Gastroesophageal sphincter (tissue), 4 donors: ENCODE measurements at regions not wholly inside any gene's neighbourhood (a gene's known extent, or its start where the extent isn't known, plus 50 kb on each side); places are given as distances from the start of the nearest gene placed in this dataset.

ENCODE experiments used
- ATAC-seq: fragments of 150-250 bp; one replicate; pipeline ENCODE4 v1.9.1; 2016; ENCODE audit warnings: mild to moderate bottlenecking, moderate library complexity
- H3K27ac ChIP-seq, 4 donors: fragments of 200-600 bp; sonication (generic) in 3 of 4; 1 replicate in 3 of 4; 2 replicates in 1 of 4; pipeline ENCODE4 v1.5.1; 2016 to 2019
- H3K27me3 ChIP-seq: fragments of 200-600 bp; sonication (generic); one replicate; pipeline ENCODE4 v1.5.1; 2019
- H3K36me3 ChIP-seq, 2 donors: fragments of 200-600 bp; sonication (generic); one replicate each; pipeline ENCODE4 v1.5.1; 2019; ENCODE audit warnings: control low read depth in 1 of 2
- H3K4me1 ChIP-seq, 3 donors: fragments of 200-600 bp; sonication (generic); 1 replicate in 2 of 3; 2 replicates in 1 of 3; pipeline ENCODE4 v1.5.1; 2016 to 2019; ENCODE audit warnings: control low read depth in 2 of 3
- H3K4me3 ChIP-seq, 2 donors: fragments of 200-600 bp; sonication (generic); one replicate each; pipeline ENCODE4 v1.5.1; 2019; ENCODE audit warnings: mild to moderate bottlenecking in 1 of 2, moderate library complexity in 1 of 2
- H3K9me3 ChIP-seq, 3 donors: fragments of 200-600 bp; sonication (generic); one replicate each; pipeline ENCODE4 v1.5.1; 2017 to 2019; ENCODE audit warnings: control low read depth in 2 of 3
- CTCF ChIP-seq, 4 experiments: fragments of 200-600 bp in 2 of 4; fragments of 450-650 bp in 2 of 4; sonication (generic) in 1 of 4; IDR thresholded peaks; one replicate each; pipeline ENCODE4 v1.5.1; 2017 to 2019; ENCODE audit warnings: antibody characterized with exemption in 4 of 4, mild to moderate bottlenecking in 2 of 4, moderate library complexity in 2 of 4
- EP300 ChIP-seq: sonication (generic); formaldehyde crosslinking; IDR thresholded peaks from one replicate; pipeline ENCODE4 v1.6.1; 2017; ENCODE audit warnings: antibody characterized with exemption, mild to moderate bottlenecking
- POLR2A ChIP-seq, 2 donors: fragments of 450-650 bp; IDR thresholded peaks; one replicate each; pipeline ENCODE4 v1.6.1; 2017; ENCODE audit warnings: antibody characterized with exemption in 2 of 2, mild to moderate bottlenecking in 2 of 2, moderate library complexity in 1 of 2
- POLR2AphosphoS5 ChIP-seq: sonication (generic); formaldehyde crosslinking; IDR thresholded peaks from one replicate; pipeline ENCODE4 v1.6.1; 2017; ENCODE audit warnings: antibody characterized with exemption
- WGBS, 2 donors: methylation state at CpG; one replicate each; pipeline ENCODE4 v1.1.5; 2018; ENCODE audit warnings: low coverage in 1 of 2; 5-methylcytosine and 5-hydroxymethylcytosine counted together

- 83 to 85% methylated on average over 5 of the region's 5 CpGs for WGBS, 2 donors
- TF ChIP-seq CTCF (IDR thresholded peaks at IDR 0.05) (no peak), EP300 (no peak), POLR2AphosphoS5 (no peak), POLR2A (IDR thresholded peaks at IDR 0.05) (no peak)
- H3K27me3 ChIP-seq = no peaks in the 10 kb centered on the region
Observed at GRCh38 chr2:106304612-106305184, 110.6 kb upstream of the UXS1 start.

GRCh38 chr2:106299696-106300095 lies 105.6 kb upstream of the UXS1 start:
- Histone ChIP-seq H3K4me1 (no peaks in the 10 kb centered on the region), H3K9me3 (no peaks in the 10 kb centered on the region), H3K27me3 (no peaks in the 10 kb centered on the region), H3K36me3 (no peaks in the 10 kb centered on the region), H3K4me3 (no peak overlapping the region), H3K27ac (no peak overlapping the region)
- ATAC-seq = no peak
- no peak for TF ChIP-seq EP300
- TF ChIP-seq POLR2AphosphoS5 = no peak
- TF ChIP-seq CTCF (IDR thresholded peaks at IDR 0.05) = no peak
- TF ChIP-seq POLR2A (IDR thresholded peaks at IDR 0.05) = no peak
- 47 to 83% methylated on average over 2 of the region's 2 CpGs for WGBS, 2 donors

More at GRCh38 chr2:106304612-106305184, 110.6 kb upstream of the UXS1 start:
- no peak overlapping the region for H3K4me3 ChIP-seq
- no peaks in the 10 kb centered on the region for H3K36me3 ChIP-seq
- H3K4me1 ChIP-seq = no peaks in the 10 kb centered on the region
- no peaks in the 10 kb centered on the region for H3K9me3 ChIP-seq
- no peak for ATAC-seq
- H3K27ac ChIP-seq = no peak overlapping the region

- Histone ChIP-seq H3K4me3 (no peak overlapping the region), H3K4me1 (no peaks in the 10 kb centered on the region), H3K27ac (no peak overlapping the region), H3K36me3 (no peaks in the 10 kb centered on the region), H3K9me3 (no peaks in the 10 kb centered on the region), H3K27me3 (no peaks in the 10 kb centered on the region)
- ATAC-seq = no peak
- 86 to 93% methylated on average over 3 to 4 of the region's 8 CpGs for WGBS, 2 donors
- TF ChIP-seq POLR2A (IDR thresholded peaks at IDR 0.05) (no peak), CTCF (IDR thresholded peaks at IDR 0.05) (no peak), POLR2AphosphoS5 (no peak), EP300 (no peak)
Observed at GRCh38 chr2:106296182-106296815, 102.2 kb upstream of the UXS1 start.

DNA sequence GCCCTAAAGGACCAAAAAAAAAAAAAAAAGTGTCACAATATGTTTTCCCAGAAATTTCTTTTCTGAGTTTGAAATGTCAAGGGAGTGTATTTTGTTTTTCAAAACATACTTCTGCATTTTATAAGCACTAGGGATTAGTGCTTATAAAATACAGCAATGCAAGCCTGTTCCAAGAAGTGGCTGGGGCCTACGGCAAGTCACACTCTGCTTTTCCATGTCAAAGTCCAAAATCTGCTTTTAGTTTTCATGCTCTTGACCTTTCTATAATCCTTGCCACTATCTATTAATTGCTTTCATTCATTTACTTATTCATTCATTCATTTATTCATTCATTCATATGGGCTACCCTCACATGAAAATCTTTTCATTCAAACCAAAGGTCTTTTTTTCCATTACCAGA lies 100.1 kb upstream of the UXS1 start:
- Histone ChIP-seq H3K4me3 (no peak overlapping the region), H3K4me1 (no peaks in the 10 kb centered on the region), H3K9me3 (no peaks in the 10 kb centered on the region), H3K27me3 (no peaks in the 10 kb centered on the region), H3K36me3 (no peaks in the 10 kb centered on the region), H3K27ac (no peak overlapping the region)
- no peak for ATAC-seq
- 88 to 100% methylated on average over 1 of the region's 1 CpG for WGBS, 2 donors
- TF ChIP-seq EP300 (no peak), CTCF (IDR thresholded peaks at IDR 0.05) (no peak), POLR2A (IDR thresholded peaks at IDR 0.05) (no peak), POLR2AphosphoS5 (no peak)

DNA sequence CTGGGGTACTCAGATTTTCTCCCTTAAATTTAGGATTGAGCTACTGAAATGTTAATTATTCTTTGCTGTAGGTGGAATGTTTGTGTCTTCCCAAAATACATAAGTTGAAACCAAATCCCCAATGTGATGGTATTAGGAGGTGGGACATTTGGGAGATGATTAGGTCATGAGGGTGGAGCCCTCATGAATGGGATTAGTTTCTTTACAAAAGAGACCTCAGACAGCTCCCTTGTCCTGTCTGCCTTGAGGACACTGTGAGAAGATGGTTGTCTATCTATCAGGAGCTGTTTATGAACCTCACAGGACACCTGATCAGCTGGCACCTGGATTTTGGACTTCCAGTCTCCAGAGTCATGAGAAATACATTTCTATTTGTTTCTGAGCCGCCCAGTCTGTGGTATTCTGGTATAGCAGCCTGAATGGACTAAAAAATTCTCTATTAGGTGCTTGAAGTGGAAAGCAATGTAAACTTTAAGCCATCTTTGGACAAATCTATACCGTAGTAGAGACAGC lies 99.2 kb upstream of the UXS1 start:
- Histone ChIP-seq H3K4me1 (no peaks in the 10 kb centered on the region), H3K9me3 (no peaks in the 10 kb centered on the region), H3K27me3 (no peaks in the 10 kb centered on the region), H3K4me3 (no peak overlapping the region), H3K27ac (no peak overlapping the region), H3K36me3 (no peaks in the 10 kb centered on the region)
- 60 to 70% methylated on average over 2 of the region's 2 CpGs for WGBS, 2 donors
- no peak for TF ChIP-seq POLR2AphosphoS5
- TF ChIP-seq POLR2A (IDR thresholded peaks at IDR 0.05) = no peak
- no peak for TF ChIP-seq CTCF (IDR thresholded peaks at IDR 0.05)
- no peak for TF ChIP-seq EP300
- no peak for ATAC-seq
